Prostate gland (tissue), 2 donors: ENCODE measurements at regions not wholly inside any gene's neighbourhood (a gene's known extent, or its start where the extent isn't known, plus 50 kb on each side); places are given as distances from the start of the nearest gene placed in this dataset.

Experiments
- DNase-seq: peaks from one replicate; pipeline ENCODE4 v3.0.0-alpha.2; 2019; ENCODE audit warnings: low spot score
- H3K27ac ChIP-seq, 2 donors: fragments of 200-600 bp; sonication (generic); 2 replicates each; pipeline ENCODE4 v1.5.1; 2017 to 2019
- H3K27me3 ChIP-seq: fragments of 200-600 bp; sonication (generic); replicated peaks from 2 replicates; pipeline ENCODE4 v1.5.1; 2019; ENCODE audit not compliant: insufficient read depth
- H3K36me3 ChIP-seq, 2 donors: fragments of 200-600 bp; sonication (generic); 1 replicate in 1 of 2; 2 replicates in 1 of 2; pipeline versions ENCODE4 v1.5.1 to v1.8.1; 2017 to 2019
- H3K4me1 ChIP-seq: fragments of 200-600 bp; sonication (generic); replicated peaks from 2 replicates; pipeline ENCODE4 v1.5.1; 2019
- H3K4me3 ChIP-seq, 2 donors: fragments of 200-600 bp; sonication (generic); 2 replicates each; pipeline ENCODE4 v1.5.1; 2017 to 2019
- H3K9me3 ChIP-seq: fragments of 200-600 bp; sonication (generic); 2 replicates; pipeline ENCODE4 v1.5.1; 2017
- POLR2A ChIP-seq: fragments of 450-650 bp; IDR thresholded peaks from one replicate; pipeline ENCODE4 v1.6.1; 2016; ENCODE audit warnings: antibody characterized with exemption, mild to moderate bottlenecking
- POLR2AphosphoS5 ChIP-seq: sonication (generic); formaldehyde crosslinking; IDR thresholded peaks from one replicate; pipeline ENCODE4 v1.6.1; 2017; ENCODE audit warnings: antibody characterized with exemption
- WGBS: methylation state at CpG from one replicate; pipeline ENCODE4 v1.1.5; 2018; 5-methylcytosine and 5-hydroxymethylcytosine counted together
- intact Hi-C: fragments of 100-400 bp; cut with DNase I; formaldehyde crosslinking; loops from one replicate; pipeline ENCODE4 v1.14.2; 2022
- TF ChIP-seq, protein P1 (sequence below), 4 experiments: fragments of 200-600 bp in 2 of 4; fragments of 450-650 bp in 2 of 4; sonication (generic) in 2 of 4; IDR thresholded peaks; 1 replicate in 3 of 4; 2 replicates in 1 of 4; pipeline ENCODE4 v1.5.1; 2016 to 2019; ENCODE audit warnings: antibody characterized with exemption in 4 of 4, mild to moderate bottlenecking in 2 of 4, moderate library complexity in 2 of 4

DNA sequence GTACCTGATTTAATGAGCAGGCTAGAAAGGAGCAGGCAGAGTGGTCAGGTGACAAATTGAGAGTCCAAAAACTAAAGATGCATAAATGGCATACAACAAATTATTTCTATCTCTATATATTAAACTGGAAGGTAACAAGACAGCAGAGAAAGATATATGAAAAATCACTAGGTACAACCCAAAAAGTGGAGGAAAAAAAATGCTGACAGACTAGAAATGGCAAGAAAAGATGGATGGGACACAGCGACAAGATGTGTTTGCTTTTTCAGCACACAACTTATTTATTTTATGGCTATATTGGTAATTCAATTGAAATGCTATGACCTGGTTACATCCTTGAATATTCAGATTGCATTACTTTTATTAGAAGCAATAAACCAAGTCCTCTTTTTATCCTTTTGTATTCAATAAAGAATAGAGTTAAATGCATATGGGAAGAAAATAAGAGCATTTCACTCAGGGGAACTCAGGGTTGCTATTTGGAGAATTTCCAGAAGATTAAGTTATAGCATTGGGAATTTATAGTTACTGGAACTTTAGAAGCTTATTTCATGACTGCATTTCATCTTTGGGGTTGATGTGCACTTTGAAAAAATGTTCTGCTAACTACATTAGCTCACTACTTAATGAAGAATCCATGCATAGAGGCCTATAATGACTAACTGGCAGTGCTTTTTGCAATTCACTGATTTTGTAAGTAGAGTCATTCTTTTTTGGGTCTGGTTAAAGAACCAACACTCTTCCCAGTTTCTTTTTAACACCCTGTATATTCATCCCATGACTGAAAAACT, 566.6 kb upstream of the TUSC1 start:
- 55% methylated on average over 1 of the region's 1 CpG for WGBS
- Histone ChIP-seq H3K4me3 (no peak overlapping the region), H3K27me3 (no peaks in the 10 kb centered on the region), H3K9me3 (no peaks in the 10 kb centered on the region), H3K27ac (no peak overlapping the region), H3K4me1 (no peaks in the 10 kb centered on the region), H3K36me3 (no peaks in the 10 kb centered on the region)
- intact Hi-C loops: no loop called here
- TF ChIP-seq POLR2AphosphoS5 (no peak), POLR2A (no peak)
- TF ChIP-seq, protein P1, sequence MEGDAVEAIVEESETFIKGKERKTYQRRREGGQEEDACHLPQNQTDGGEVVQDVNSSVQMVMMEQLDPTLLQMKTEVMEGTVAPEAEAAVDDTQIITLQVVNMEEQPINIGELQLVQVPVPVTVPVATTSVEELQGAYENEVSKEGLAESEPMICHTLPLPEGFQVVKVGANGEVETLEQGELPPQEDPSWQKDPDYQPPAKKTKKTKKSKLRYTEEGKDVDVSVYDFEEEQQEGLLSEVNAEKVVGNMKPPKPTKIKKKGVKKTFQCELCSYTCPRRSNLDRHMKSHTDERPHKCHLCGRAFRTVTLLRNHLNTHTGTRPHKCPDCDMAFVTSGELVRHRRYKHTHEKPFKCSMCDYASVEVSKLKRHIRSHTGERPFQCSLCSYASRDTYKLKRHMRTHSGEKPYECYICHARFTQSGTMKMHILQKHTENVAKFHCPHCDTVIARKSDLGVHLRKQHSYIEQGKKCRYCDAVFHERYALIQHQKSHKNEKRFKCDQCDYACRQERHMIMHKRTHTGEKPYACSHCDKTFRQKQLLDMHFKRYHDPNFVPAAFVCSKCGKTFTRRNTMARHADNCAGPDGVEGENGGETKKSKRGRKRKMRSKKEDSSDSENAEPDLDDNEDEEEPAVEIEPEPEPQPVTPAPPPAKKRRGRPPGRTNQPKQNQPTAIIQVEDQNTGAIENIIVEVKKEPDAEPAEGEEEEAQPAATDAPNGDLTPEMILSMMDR (IDR thresholded peaks at IDR 0.05): no peak
- DNase-seq: no peak

GRCh38 chr9:26243726-26244125, 565.5 kb upstream of the TUSC1 start:
- H3K27ac ChIP-seq: no peak overlapping the region
- DNase-seq: no peak
- H3K4me3 ChIP-seq: no peak overlapping the region
- TF ChIP-seq POLR2A: no peak
- H3K36me3 ChIP-seq: no peaks in the 10 kb centered on the region
- intact Hi-C loops: no loop called here
- no peaks in the 10 kb centered on the region for H3K9me3 ChIP-seq
- WGBS: 56% methylated on average over 4 of the region's 4 CpGs
- no peaks in the 10 kb centered on the region for H3K4me1 ChIP-seq
- H3K27me3 ChIP-seq: no peaks in the 10 kb centered on the region

DNA sequence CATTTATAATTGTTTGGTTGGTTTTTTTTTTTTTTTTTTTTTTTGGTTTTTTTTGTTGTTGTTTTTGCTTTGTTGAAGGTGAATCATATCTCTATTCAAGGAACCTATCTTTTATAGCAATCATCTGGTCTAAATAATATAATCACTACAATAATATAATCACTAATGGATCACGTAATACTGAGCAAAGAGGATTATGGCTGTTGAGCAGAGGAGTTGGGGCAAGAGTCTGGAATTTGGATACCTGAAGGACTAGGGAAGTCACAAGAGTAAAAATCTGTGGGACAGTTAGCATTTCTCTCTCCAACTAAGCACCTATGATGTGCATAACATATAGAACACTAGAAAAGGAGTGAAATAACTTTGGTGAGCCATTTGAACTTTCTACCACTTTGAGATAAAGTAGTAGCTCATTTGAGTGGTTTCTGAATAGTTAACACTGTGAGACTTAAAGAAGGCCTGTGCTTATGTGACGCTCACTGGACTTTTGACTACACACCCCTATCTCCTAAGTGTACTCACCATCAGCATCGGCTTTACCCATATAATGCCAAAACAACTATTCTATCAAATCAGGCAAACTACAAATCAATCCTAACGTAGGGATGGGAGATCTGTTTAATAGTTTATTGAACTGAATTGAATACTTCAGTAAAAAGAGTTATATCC, 564.9 kb upstream of the TUSC1 start:
- no peak for DNase-seq
- 79% methylated on average over 4 of the region's 4 CpGs for WGBS

GRCh38 chr9:26240020-26240419, 561.8 kb upstream of the TUSC1 start:
- intact Hi-C loops: no loop called here
- WGBS: 80% methylated on average over 2 of the region's 2 CpGs
- no peak for DNase-seq
- H3K4me3 ChIP-seq: no peak overlapping the region
- no peak overlapping the region for H3K27ac ChIP-seq
- no peaks in the 10 kb centered on the region for H3K27me3 ChIP-seq
- no peaks in the 10 kb centered on the region for H3K4me1 ChIP-seq
- TF ChIP-seq POLR2A (no peak), POLR2AphosphoS5 (no peak)
- TF ChIP-seq, protein P1 (IDR thresholded peaks at IDR 0.05): no peak
- H3K36me3 ChIP-seq: no peaks in the 10 kb centered on the region
- H3K9me3 ChIP-seq: no peaks in the 10 kb centered on the region

More for the DNA sequence above, 564.9 kb upstream of the TUSC1 start:
- Histone ChIP-seq H3K9me3 (no peaks in the 10 kb centered on the region), H3K36me3 (no peaks in the 10 kb centered on the region), H3K27ac (no peak overlapping the region), H3K27me3 (no peaks in the 10 kb centered on the region), H3K4me3 (no peak overlapping the region), H3K4me1 (no peaks in the 10 kb centered on the region)
- TF ChIP-seq POLR2AphosphoS5: no peak
- TF ChIP-seq, protein P1 (IDR thresholded peaks at IDR 0.05): no peak
- no peak for TF ChIP-seq POLR2A
- intact Hi-C loops: no loop called here

DNA sequence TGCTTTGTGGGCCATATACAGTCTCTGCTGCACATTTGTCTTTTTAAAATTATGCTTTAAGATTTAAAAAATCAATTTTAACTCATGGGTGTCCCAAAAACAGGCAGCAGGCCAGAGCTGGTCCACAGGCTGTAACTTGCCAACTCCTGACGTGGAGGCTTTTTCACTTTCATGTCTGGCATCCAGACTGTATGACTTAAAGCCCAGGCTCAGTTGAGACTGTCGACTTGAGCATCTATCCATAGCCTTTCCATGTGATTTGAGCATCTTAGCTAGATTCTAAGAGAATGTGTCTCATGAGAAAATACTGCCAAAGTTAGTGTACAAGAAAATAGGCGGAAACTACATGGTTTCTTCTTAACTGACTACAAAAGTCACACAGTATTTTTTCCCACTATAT, 559.0 kb upstream of the TUSC1 start:
- Histone ChIP-seq H3K4me1 (no peaks in the 10 kb centered on the region), H3K27ac (no peak overlapping the region), H3K9me3 (no peaks in the 10 kb centered on the region), H3K36me3 (no peaks in the 10 kb centered on the region), H3K4me3 (no peak overlapping the region), H3K27me3 (no peaks in the 10 kb centered on the region)
- intact Hi-C loops: no loop called here
- WGBS: 68% methylated on average over 3 of the region's 3 CpGs
- no peak for DNase-seq
- TF ChIP-seq POLR2AphosphoS5: no peak
- TF ChIP-seq POLR2A: no peak
- TF ChIP-seq, protein P1 (IDR thresholded peaks at IDR 0.05): no peak
